Esophagus mucosa (tissue), 1 donor: ENCODE measurements at regions not wholly inside any gene's neighbourhood (a gene's known extent, or its start where the extent isn't known, plus 50 kb on each side); places are given as distances from the start of the nearest gene placed in this dataset.

Experiments
- ATAC-seq: fragments of 200-7000 bp; cut with Tn5 transposase; one replicate; pipeline ENCODE4 v1.9.1; 2020
- donor health status: DM: yes; HTN: yes; CAD: no.

- ATAC-seq: no peak
Measured at GRCh38 chr11:121780971-121781370, 328.2 kb upstream of the SORL1-AS1 start.

- no peak for ATAC-seq
Measured at GRCh38 chr11:121777056-121777455, 324.3 kb upstream of the SORL1-AS1 start.

GRCh38 chr11:121775276-121775675, 322.5 kb upstream of the SORL1-AS1 start:
- no peak for ATAC-seq

GRCh38 chr11:121773076-121773475, 320.3 kb upstream of the SORL1-AS1 start:
- no peak for ATAC-seq

GRCh38 chr11:121770939-121771595, 318.3 kb upstream of the SORL1-AS1 start:
- ATAC-seq: no peak

GRCh38 chr11:121769191-121769590, 316.4 kb upstream of the SORL1-AS1 start:
- no peak for ATAC-seq

GRCh38 chr11:121767433-121767832, 314.7 kb upstream of the SORL1-AS1 start:
- no peak for ATAC-seq

GRCh38 chr11:121766991-121767390, 314.2 kb upstream of the SORL1-AS1 start:
- ATAC-seq: no peak

- ATAC-seq: no peak
Measured at GRCh38 chr11:121766166-121766565, 313.4 kb upstream of the SORL1-AS1 start.

GRCh38 chr11:121763526-121763925, 310.8 kb upstream of the SORL1-AS1 start:
- ATAC-seq: no peak

GRCh38 chr11:121762820-121763219, 310.1 kb upstream of the SORL1-AS1 start:
- ATAC-seq: no peak

- ATAC-seq: no peak
Measured at GRCh38 chr11:121761186-121761585, 308.4 kb upstream of the SORL1-AS1 start.

GRCh38 chr11:121757480-121758125, 304.8 kb upstream of the SORL1-AS1 start:
- peak; percentile 94 for ATAC-seq

GRCh38 chr11:121755906-121756305, 303.1 kb upstream of the SORL1-AS1 start:
- ATAC-seq: no peak

- no peak for ATAC-seq
Measured at GRCh38 chr11:121755191-121755590, 302.4 kb upstream of the SORL1-AS1 start.

- ATAC-seq: no peak
Measured at GRCh38 chr11:121754598-121754997, 301.8 kb upstream of the SORL1-AS1 start.

- no peak for ATAC-seq
Measured at GRCh38 chr11:121749691-121750090, 296.9 kb upstream of the SORL1-AS1 start.

- ATAC-seq: no peak
Measured at GRCh38 chr11:121748068-121748467, 295.3 kb upstream of the SORL1-AS1 start.

- ATAC-seq: no peak
Measured at GRCh38 chr11:121743285-121743684, 290.5 kb upstream of the SORL1-AS1 start.

GRCh38 chr11:121741761-121742361, 289.1 kb upstream of the SORL1-AS1 start:
- no peak for ATAC-seq

- ATAC-seq: no peak
Measured at GRCh38 chr11:121741351-121741760, 288.6 kb upstream of the SORL1-AS1 start.

- ATAC-seq: no peak
Measured at GRCh38 chr11:121740902-121741301, 288.1 kb upstream of the SORL1-AS1 start.

- no peak for ATAC-seq
Measured at GRCh38 chr11:121733858-121734257, 281.1 kb upstream of the SORL1-AS1 start.

GRCh38 chr11:121727942-121728341, 275.2 kb upstream of the SORL1-AS1 start:
- no peak for ATAC-seq
